WTC11 (cell line): ENCODE measurements at regions not wholly inside any gene's neighbourhood (a gene's known extent, or its start where the extent isn't known, plus 50 kb on each side); places are given as distances from the start of the nearest gene placed in this dataset.

Experiments used
- ATAC-seq: fragments of 200-7000 bp; cut with Tn5 transposase; 2 replicates; pipeline ENCODE4 v1.10.0; 2021; ENCODE audit warnings: mild to moderate bottlenecking, moderate library complexity
- CTCF ChIA-PET: fragments of 300-600 bp; sonication (Branson Sonifier 250); formaldehyde crosslinking; loops from one replicate; lab custom pipeline; 2021; ENCODE audit warnings: antibody characterized with exemption; lab: Charles Lee
- POLR2A ChIA-PET: fragments of 350-600 bp; sonication (Branson Sonifier 250); formaldehyde crosslinking; loops from one replicate; lab custom pipeline; 2021; ENCODE audit warnings: antibody characterized with exemption; lab: Charles Lee
- DNase-seq: peaks from one replicate; pipeline ENCODE4 v3.0.0; 2021; ENCODE audit warnings: low spot score
- H3K27ac Mint-ChIP-seq: 2 replicates; pipeline ENCODE4 v1.8.0; 2021; ENCODE audit warnings: mixed read lengths
- H3K27me3 Mint-ChIP-seq: 2 replicates; pipeline ENCODE4 v1.8.0; 2021; ENCODE audit warnings: low read depth, mild to moderate bottlenecking, moderate library complexity, mixed read lengths
- H3K36me3 Mint-ChIP-seq: 2 replicates; pipeline ENCODE4 v1.8.0; 2021; ENCODE audit warnings: mixed read lengths
- H3K4me1 Mint-ChIP-seq: 2 replicates; pipeline ENCODE4 v1.8.0; 2022; ENCODE audit warnings: mixed read lengths
- H3K4me3 Mint-ChIP-seq: 2 replicates; pipeline ENCODE4 v1.8.0; 2021; ENCODE audit warnings: mild to moderate bottlenecking, moderate library complexity, mixed read lengths
- H3K9me3 Mint-ChIP-seq: 2 replicates; pipeline ENCODE4 v1.8.0; 2021; ENCODE audit warnings: mixed read lengths
- ATF1 ChIP-seq: sonication (generic); formaldehyde crosslinking; IDR thresholded peaks from 2 replicates; pipeline ENCODE4 v1.8.1; 2023; ENCODE audit warnings: mild to moderate bottlenecking, moderate library complexity, missing genetic modification reagents
- ATF3 ChIP-seq: sonication (generic); formaldehyde crosslinking; conservative IDR thresholded peaks from 2 replicates; pipeline ENCODE4 v1.8.1; 2022; ENCODE audit warnings: mild to moderate bottlenecking, missing genetic modification reagents
- CREB1 ChIP-seq: sonication (generic); formaldehyde crosslinking; IDR thresholded peaks from 2 replicates; pipeline ENCODE4 v1.8.0; 2023; ENCODE audit warnings: mild to moderate bottlenecking, missing genetic modification reagents
- ELF4 ChIP-seq: sonication (generic); formaldehyde crosslinking; IDR thresholded peaks from 2 replicates; pipeline ENCODE4 v1.8.1; 2022; ENCODE audit warnings: low read depth, mild to moderate bottlenecking, moderate library complexity, missing genetic modification reagents
- EMX1 ChIP-seq: fragments of 250-450 bp; sonication (Bioruptor Pico); IDR thresholded peaks from 2 replicates; pipeline ENCODE4 v1.8.0; 2021; ENCODE audit warnings: mild to moderate bottlenecking
- FOXK1 ChIP-seq: sonication (generic); formaldehyde crosslinking; IDR thresholded peaks from 2 replicates; pipeline ENCODE4 v1.8.0; 2022; ENCODE audit warnings: mild to moderate bottlenecking, moderate library complexity, missing genetic modification reagents
- GTF2I ChIP-seq: fragments of 250-450 bp; sonication (Bioruptor Pico); conservative IDR thresholded peaks from 2 replicates; pipeline ENCODE4 v1.4.0; 2021; ENCODE audit warnings: mild to moderate bottlenecking
- HMGA2 ChIP-seq: fragments of 250-450 bp; sonication (Bioruptor Pico); IDR thresholded peaks from 2 replicates; pipeline ENCODE4 v1.4.0; 2021; ENCODE audit warnings: mild to moderate bottlenecking, moderate library complexity
- IRF1 ChIP-seq: sonication (generic); formaldehyde crosslinking; IDR thresholded peaks from 2 replicates; pipeline ENCODE4 v1.8.0; 2023; ENCODE audit warnings: missing genetic modification reagents
- JUN ChIP-seq: sonication (generic); formaldehyde crosslinking; IDR thresholded peaks from 2 replicates; pipeline ENCODE4 v1.8.0; 2023; ENCODE audit warnings: mild to moderate bottlenecking, missing genetic modification reagents
- MAX ChIP-seq: sonication (generic); formaldehyde crosslinking; IDR thresholded peaks from 2 replicates; pipeline ENCODE4 v1.8.0; 2022; ENCODE audit warnings: mild to moderate bottlenecking, missing genetic modification reagents
- NR2C2 ChIP-seq: sonication (generic); formaldehyde crosslinking; IDR thresholded peaks from 2 replicates; pipeline ENCODE4 v1.8.0; 2022; ENCODE audit warnings: mild to moderate bottlenecking, missing genetic modification reagents
- PRRX2 ChIP-seq: fragments of 250-450 bp; sonication (Bioruptor Pico); IDR thresholded peaks from 2 replicates; pipeline ENCODE4 v1.8.0; 2021; ENCODE audit warnings: mild to moderate bottlenecking
- RELA ChIP-seq: sonication (generic); formaldehyde crosslinking; IDR thresholded peaks from 2 replicates; pipeline ENCODE4 v1.8.1; 2022; ENCODE audit warnings: missing genetic modification reagents, mild to moderate bottlenecking, borderline replicate concordance
- SMAD4 ChIP-seq: sonication (generic); formaldehyde crosslinking; IDR thresholded peaks from 2 replicates; pipeline ENCODE4 v1.8.0; 2022; ENCODE audit warnings: mild to moderate bottlenecking, missing genetic modification reagents
- SOX15 ChIP-seq: fragments of 250-450 bp; sonication (Bioruptor Pico); IDR thresholded peaks from 2 replicates; pipeline ENCODE4 v1.9.0; 2021; ENCODE audit warnings: mild to moderate bottlenecking
- TCF7 ChIP-seq: sonication (generic); formaldehyde crosslinking; IDR thresholded peaks from 2 replicates; pipeline ENCODE4 v1.8.0; 2022; ENCODE audit warnings: mild to moderate bottlenecking, low read depth, missing genetic modification reagents, moderate library complexity
- TEAD4 ChIP-seq: sonication (generic); formaldehyde crosslinking; IDR thresholded peaks from 2 replicates; pipeline ENCODE4 v1.8.0; 2022; ENCODE audit warnings: mild to moderate bottlenecking, missing genetic modification reagents
- TP53 ChIP-seq: sonication (generic); formaldehyde crosslinking; IDR thresholded peaks from 2 replicates; pipeline ENCODE4 v1.8.1; 2023; ENCODE audit warnings: mild to moderate bottlenecking, missing genetic modification reagents
- ZBTB21 ChIP-seq: sonication (generic); formaldehyde crosslinking; IDR thresholded peaks from 2 replicates; pipeline ENCODE4 v1.8.1; 2023; ENCODE audit warnings: mild to moderate bottlenecking, missing genetic modification reagents, borderline replicate concordance
- ZNF219 ChIP-seq: sonication (generic); formaldehyde crosslinking; IDR thresholded peaks from 2 replicates; pipeline ENCODE4 v1.8.0; 2023; ENCODE audit warnings: missing genetic modification reagents, mild to moderate bottlenecking, borderline replicate concordance
- ZNF317 ChIP-seq: sonication (generic); formaldehyde crosslinking; IDR thresholded peaks from 2 replicates; pipeline ENCODE4 v1.8.1; 2023; ENCODE audit warnings: low read depth, mild to moderate bottlenecking, moderate library complexity, missing genetic modification reagents, borderline replicate concordance
- TF ChIP-seq, protein P1 (sequence below): sonication (generic); formaldehyde crosslinking; IDR thresholded peaks from 2 replicates; pipeline ENCODE4 v1.8.1; 2022; ENCODE audit warnings: mild to moderate bottlenecking, missing genetic modification reagents, moderate library complexity, borderline replicate concordance
- TF ChIP-seq, protein P2 (sequence below): sonication (generic); formaldehyde crosslinking; IDR thresholded peaks from 2 replicates; pipeline ENCODE4 v1.8.0; 2022; ENCODE audit warnings: mild to moderate bottlenecking, missing genetic modification reagents
- TF ChIP-seq, protein P3 (sequence below): sonication (generic); formaldehyde crosslinking; IDR thresholded peaks from 2 replicates; pipeline ENCODE4 v1.8.1; 2022; ENCODE audit warnings: low read depth, missing genetic modification reagents, borderline replicate concordance

DNA sequence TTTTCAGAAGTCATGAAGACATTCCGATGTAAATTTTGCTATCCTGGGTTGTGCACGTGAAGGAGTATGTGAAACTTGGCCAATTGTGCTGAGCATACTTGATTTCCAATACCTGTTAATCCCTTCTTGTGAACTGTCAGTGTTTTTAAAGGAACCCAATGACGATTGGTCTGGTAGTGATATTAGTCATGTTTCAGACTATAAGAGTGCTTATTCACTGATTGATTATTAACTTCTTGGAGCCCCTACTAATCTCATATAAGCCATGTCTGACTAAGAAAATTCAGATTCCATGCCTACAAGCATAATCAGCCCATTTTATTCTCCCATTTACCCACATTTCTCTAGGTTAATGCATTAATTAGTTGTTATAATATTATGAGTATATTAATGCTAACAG lies 330.8 kb upstream of the MTNR1B start:
- POLR2A ChIA-PET: no interaction called here
- no peaks in the 10 kb centered on the region for H3K27me3 Mint-ChIP-seq
- H3K36me3 Mint-ChIP-seq: no peaks in the 10 kb centered on the region
- TF ChIP-seq, protein P1, sequence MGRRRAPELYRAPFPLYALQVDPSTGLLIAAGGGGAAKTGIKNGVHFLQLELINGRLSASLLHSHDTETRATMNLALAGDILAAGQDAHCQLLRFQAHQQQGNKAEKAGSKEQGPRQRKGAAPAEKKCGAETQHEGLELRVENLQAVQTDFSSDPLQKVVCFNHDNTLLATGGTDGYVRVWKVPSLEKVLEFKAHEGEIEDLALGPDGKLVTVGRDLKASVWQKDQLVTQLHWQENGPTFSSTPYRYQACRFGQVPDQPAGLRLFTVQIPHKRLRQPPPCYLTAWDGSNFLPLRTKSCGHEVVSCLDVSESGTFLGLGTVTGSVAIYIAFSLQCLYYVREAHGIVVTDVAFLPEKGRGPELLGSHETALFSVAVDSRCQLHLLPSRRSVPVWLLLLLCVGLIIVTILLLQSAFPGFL (CRISPR knock-in tag): no peak
- TF ChIP-seq ZBTB21 (CRISPR knock-in tag): no peak
- no peak for TF ChIP-seq SMAD4 (CRISPR knock-in tag)
- no peak for TF ChIP-seq ELF4 (CRISPR knock-in tag)
- TF ChIP-seq, protein P2, sequence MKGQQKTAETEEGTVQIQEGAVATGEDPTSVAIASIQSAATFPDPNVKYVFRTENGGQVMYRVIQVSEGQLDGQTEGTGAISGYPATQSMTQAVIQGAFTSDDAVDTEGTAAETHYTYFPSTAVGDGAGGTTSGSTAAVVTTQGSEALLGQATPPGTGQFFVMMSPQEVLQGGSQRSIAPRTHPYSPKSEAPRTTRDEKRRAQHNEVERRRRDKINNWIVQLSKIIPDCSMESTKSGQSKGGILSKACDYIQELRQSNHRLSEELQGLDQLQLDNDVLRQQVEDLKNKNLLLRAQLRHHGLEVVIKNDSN: no peak
- TF ChIP-seq, protein P3, sequence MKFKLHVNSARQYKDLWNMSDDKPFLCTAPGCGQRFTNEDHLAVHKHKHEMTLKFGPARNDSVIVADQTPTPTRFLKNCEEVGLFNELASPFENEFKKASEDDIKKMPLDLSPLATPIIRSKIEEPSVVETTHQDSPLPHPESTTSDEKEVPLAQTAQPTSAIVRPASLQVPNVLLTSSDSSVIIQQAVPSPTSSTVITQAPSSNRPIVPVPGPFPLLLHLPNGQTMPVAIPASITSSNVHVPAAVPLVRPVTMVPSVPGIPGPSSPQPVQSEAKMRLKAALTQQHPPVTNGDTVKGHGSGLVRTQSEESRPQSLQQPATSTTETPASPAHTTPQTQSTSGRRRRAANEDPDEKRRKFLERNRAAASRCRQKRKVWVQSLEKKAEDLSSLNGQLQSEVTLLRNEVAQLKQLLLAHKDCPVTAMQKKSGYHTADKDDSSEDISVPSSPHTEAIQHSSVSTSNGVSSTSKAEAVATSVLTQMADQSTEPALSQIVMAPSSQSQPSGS (CRISPR knock-in tag): no peak
- TF ChIP-seq MAX (CRISPR knock-in tag): no peak
- no peak for TF ChIP-seq TCF7 (CRISPR knock-in tag)
- no peak for TF ChIP-seq HMGA2 (CRISPR knock-in tag)
- TF ChIP-seq FOXK1 (CRISPR knock-in tag): no peak
- no peak for TF ChIP-seq ZNF219 (CRISPR knock-in tag)
- no peak for TF ChIP-seq IRF1 (CRISPR knock-in tag)
- TF ChIP-seq ZNF317 (CRISPR knock-in tag): no peak
- no peak for TF ChIP-seq GTF2I
- TF ChIP-seq SOX15 (CRISPR knock-in tag): no peak
- no peak for TF ChIP-seq ATF3 (CRISPR knock-in tag)
- TF ChIP-seq RELA (CRISPR knock-in tag): no peak
- no peak for TF ChIP-seq NR2C2 (CRISPR knock-in tag)
- CTCF ChIA-PET: no interaction called here
- H3K9me3 Mint-ChIP-seq: no peaks in the 10 kb centered on the region
- no peak for ATAC-seq
- DNase-seq: no peak
- no peaks in the 10 kb centered on the region for H3K4me1 Mint-ChIP-seq
- no peak overlapping the region for H3K27ac Mint-ChIP-seq
- no peak overlapping the region for H3K4me3 Mint-ChIP-seq

DNA sequence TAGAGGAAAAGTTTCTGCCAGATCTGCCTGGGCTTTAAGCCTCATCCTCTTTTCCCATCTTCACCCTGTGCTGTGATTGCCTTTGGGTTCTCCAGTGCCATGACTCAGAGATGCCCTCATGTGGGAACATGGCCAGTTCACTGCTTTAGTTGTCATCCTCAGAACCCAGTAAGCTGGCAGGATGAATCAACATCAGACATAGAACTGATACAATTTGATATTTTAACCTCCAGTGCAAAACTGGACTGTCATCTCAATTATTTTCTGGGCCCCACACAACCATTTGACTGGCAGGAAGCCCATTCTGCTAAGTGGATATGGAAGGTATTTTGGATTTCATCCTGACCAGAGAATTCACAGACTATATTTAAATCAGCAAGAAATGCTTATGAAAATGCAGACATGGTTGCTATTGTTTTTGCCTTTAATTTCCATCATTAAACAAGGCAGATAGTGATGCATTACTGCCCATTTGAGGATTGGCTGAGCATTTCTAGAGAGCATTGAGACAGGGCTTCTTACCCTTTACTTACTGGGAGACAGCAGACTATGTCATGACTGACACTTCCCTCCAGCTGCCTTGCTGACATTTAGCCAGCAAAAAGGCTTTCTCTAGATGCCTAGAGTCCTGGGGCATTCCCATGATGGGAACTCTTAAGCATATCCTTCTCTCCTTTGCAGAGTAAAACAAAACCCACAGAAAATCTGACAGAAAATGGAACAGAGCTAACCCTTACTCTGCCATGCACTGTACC lies 327.1 kb upstream of the MTNR1B start:
- H3K4me3 Mint-ChIP-seq: no peak overlapping the region
- no peaks in the 10 kb centered on the region for H3K9me3 Mint-ChIP-seq
- CTCF ChIA-PET: no interaction called here
- no peaks in the 10 kb centered on the region for H3K36me3 Mint-ChIP-seq
- H3K4me1 Mint-ChIP-seq: no peaks in the 10 kb centered on the region
- DNase-seq: no peak
- POLR2A ChIA-PET: no interaction called here
- no peak overlapping the region for H3K27ac Mint-ChIP-seq
- TF ChIP-seq ATF1 (no peak), TEAD4 (CRISPR knock-in tag) (no peak), JUN (no peak), NR2C2 (CRISPR knock-in tag) (no peak), PRRX2 (no peak), EMX1 (no peak), CREB1 (no peak), ZNF219 (CRISPR knock-in tag) (no peak), TP53 (no peak)
- TF ChIP-seq, protein P2: no peak
- no peak for ATAC-seq
- no peaks in the 10 kb centered on the region for H3K27me3 Mint-ChIP-seq
